Stimulated activated memory B cell treated with anti-CD40 and anti-IgM and Interleukin-4, amounts not matched to agents 10 μg/mL and 1 μg/mL and 100 μg/mL, for 72 hours (primary cell): ENCODE measurements at regions not wholly inside any gene's neighbourhood (a gene's known extent, or its start where the extent isn't known, plus 50 kb on each side); places are given as distances from the start of the nearest gene placed in this dataset.

Source experiments
- ATAC-seq: fragments of 150-1000 bp; cut with Tn5 transposase; 2 replicates; pipeline ENCODE4 v1.10.0; 2021
- H3K27ac Mint-ChIP-seq: one replicate; pipeline ENCODE4 v1.8.0; 2022; ENCODE audit warnings: mild to moderate bottlenecking, mixed read lengths
- H3K27me3 Mint-ChIP-seq: one replicate; pipeline ENCODE4 v1.8.0; 2022; ENCODE audit warnings: mixed read lengths
- H3K36me3 Mint-ChIP-seq: one replicate; pipeline ENCODE4 v1.8.0; 2022; ENCODE audit warnings: mixed read lengths
- H3K4me1 Mint-ChIP-seq: one replicate; pipeline ENCODE4 v1.8.0; 2022; ENCODE audit warnings: mixed read lengths
- H3K4me3 Mint-ChIP-seq: one replicate; pipeline ENCODE4 v1.8.0; 2022; ENCODE audit warnings: mild to moderate bottlenecking, moderate library complexity, mixed read lengths
- H3K9me3 Mint-ChIP-seq: one replicate; pipeline ENCODE4 v1.8.0; 2022; ENCODE audit warnings: mixed read lengths

- no peak overlapping the region for H3K27ac Mint-ChIP-seq
- H3K9me3 Mint-ChIP-seq: peaks cover 12% of the 10 kb centered on the region
- no peak for ATAC-seq
- H3K4me1 Mint-ChIP-seq: no peaks in the 10 kb centered on the region
- no peak overlapping the region for H3K4me3 Mint-ChIP-seq
- H3K36me3 Mint-ChIP-seq: no peaks in the 10 kb centered on the region
- peaks cover 7% of the 10 kb centered on the region for H3K27me3 Mint-ChIP-seq
Measured at GRCh38 chr7:45400680-45401079, 173.5 kb upstream of the ADCY1 start.

- Mint-ChIP-seq H3K27ac (no peak overlapping the region), H3K36me3 (no peaks in the 10 kb centered on the region), H3K4me1 (no peaks in the 10 kb centered on the region), H3K9me3 (peaks cover 9% of the 10 kb centered on the region), H3K4me3 (no peak overlapping the region), H3K27me3 (peaks cover 7% of the 10 kb centered on the region)
- no peak for ATAC-seq
Measured at GRCh38 chr7:45401155-45401554, 173.0 kb upstream of the ADCY1 start.

- no peak for ATAC-seq
- H3K4me1 Mint-ChIP-seq: no peaks in the 10 kb centered on the region
- peaks cover 7% of the 10 kb centered on the region for H3K27me3 Mint-ChIP-seq
- H3K9me3 Mint-ChIP-seq: peaks cover 8% of the 10 kb centered on the region
- no peak overlapping the region for H3K27ac Mint-ChIP-seq
- H3K4me3 Mint-ChIP-seq: no peak overlapping the region
- no peaks in the 10 kb centered on the region for H3K36me3 Mint-ChIP-seq
Measured at GRCh38 chr7:45401851-45402250, 172.3 kb upstream of the ADCY1 start.

- Mint-ChIP-seq H3K4me3 (no peak overlapping the region), H3K27me3 (peaks cover 7% of the 10 kb centered on the region), H3K9me3 (peaks cover 4% of the 10 kb centered on the region), H3K27ac (no peak overlapping the region), H3K36me3 (no peaks in the 10 kb centered on the region), H3K4me1 (no peaks in the 10 kb centered on the region)
- no peak for ATAC-seq
Measured at GRCh38 chr7:45402480-45403218, 171.5 kb upstream of the ADCY1 start.

GRCh38 chr7:45404622-45405021 is 169.5 kb upstream of the ADCY1 start:
- Mint-ChIP-seq H3K27me3 (peaks cover 8% of the 10 kb centered on the region), H3K27ac (no peak overlapping the region), H3K4me1 (no peaks in the 10 kb centered on the region), H3K36me3 (no peaks in the 10 kb centered on the region), H3K4me3 (no peak overlapping the region), H3K9me3 (peaks cover 4% of the 10 kb centered on the region)
- ATAC-seq: no peak

GRCh38 chr7:45407730-45408408 is 166.3 kb upstream of the ADCY1 start:
- Mint-ChIP-seq H3K9me3 (peaks cover 11% of the 10 kb centered on the region), H3K4me1 (no peaks in the 10 kb centered on the region), H3K36me3 (no peaks in the 10 kb centered on the region), H3K27me3 (peaks cover 8% of the 10 kb centered on the region), H3K4me3 (no peak overlapping the region), H3K27ac (no peak overlapping the region)
- ATAC-seq: no peak

GRCh38 chr7:45408409-45408737 is 165.8 kb upstream of the ADCY1 start:
- no peaks in the 10 kb centered on the region for H3K4me1 Mint-ChIP-seq
- peaks cover 8% of the 10 kb centered on the region for H3K27me3 Mint-ChIP-seq
- no peaks in the 10 kb centered on the region for H3K36me3 Mint-ChIP-seq
- H3K27ac Mint-ChIP-seq: no peak overlapping the region
- H3K4me3 Mint-ChIP-seq: no peak overlapping the region
- H3K9me3 Mint-ChIP-seq: peaks cover 11% of the 10 kb centered on the region
- ATAC-seq: no peak

GRCh38 chr7:45410893-45411292 is 163.3 kb upstream of the ADCY1 start:
- no peak overlapping the region for H3K4me3 Mint-ChIP-seq
- peaks cover 8% of the 10 kb centered on the region for H3K27me3 Mint-ChIP-seq
- H3K36me3 Mint-ChIP-seq: no peaks in the 10 kb centered on the region
- no peak overlapping the region for H3K27ac Mint-ChIP-seq
- no peak for ATAC-seq
- peaks cover 7% of the 10 kb centered on the region for H3K9me3 Mint-ChIP-seq
- H3K4me1 Mint-ChIP-seq: no peaks in the 10 kb centered on the region

- no peaks in the 10 kb centered on the region for H3K4me1 Mint-ChIP-seq
- no peaks in the 10 kb centered on the region for H3K36me3 Mint-ChIP-seq
- H3K27ac Mint-ChIP-seq: no peak overlapping the region
- H3K9me3 Mint-ChIP-seq: peaks cover 7% of the 10 kb centered on the region
- no peak overlapping the region for H3K4me3 Mint-ChIP-seq
- ATAC-seq: peak; percentile 29
- H3K27me3 Mint-ChIP-seq: peaks cover 8% of the 10 kb centered on the region
Measured at GRCh38 chr7:45413419-45413818, 160.7 kb upstream of the ADCY1 start.

- Mint-ChIP-seq H3K4me3 (no peak overlapping the region), H3K36me3 (no peaks in the 10 kb centered on the region), H3K27me3 (peaks cover 9% of the 10 kb centered on the region), H3K9me3 (peaks cover 7% of the 10 kb centered on the region), H3K4me1 (no peaks in the 10 kb centered on the region), H3K27ac (no peak overlapping the region)
- peak; percentile 42 for ATAC-seq
Measured at GRCh38 chr7:45414226-45414625, 159.9 kb upstream of the ADCY1 start.

- no peaks in the 10 kb centered on the region for H3K4me1 Mint-ChIP-seq
- H3K9me3 Mint-ChIP-seq: peaks cover 7% of the 10 kb centered on the region
- H3K27me3 Mint-ChIP-seq: peaks cover 9% of the 10 kb centered on the region
- ATAC-seq: no peak
- H3K27ac Mint-ChIP-seq: no peak overlapping the region
- no peaks in the 10 kb centered on the region for H3K36me3 Mint-ChIP-seq
- H3K4me3 Mint-ChIP-seq: no peak overlapping the region
Measured at GRCh38 chr7:45415265-45415664, 158.9 kb upstream of the ADCY1 start.

- Mint-ChIP-seq H3K4me1 (no peaks in the 10 kb centered on the region), H3K9me3 (peaks cover 4% of the 10 kb centered on the region), H3K36me3 (no peaks in the 10 kb centered on the region), H3K27me3 (peaks cover 9% of the 10 kb centered on the region), H3K4me3 (no peak overlapping the region), H3K27ac (no peak overlapping the region)
- no peak for ATAC-seq
Measured at GRCh38 chr7:45416846-45417245, 157.3 kb upstream of the ADCY1 start.

GRCh38 chr7:45417268-45417667 is 156.9 kb upstream of the ADCY1 start:
- Mint-ChIP-seq H3K9me3 (peaks cover 1% of the 10 kb centered on the region), H3K4me1 (no peaks in the 10 kb centered on the region), H3K27ac (no peak overlapping the region), H3K4me3 (no peak overlapping the region), H3K27me3 (peaks cover 12% of the 10 kb centered on the region), H3K36me3 (no peaks in the 10 kb centered on the region)
- no peak for ATAC-seq

GRCh38 chr7:45417735-45418134 is 156.4 kb upstream of the ADCY1 start:
- no peaks in the 10 kb centered on the region for H3K9me3 Mint-ChIP-seq
- no peak overlapping the region for H3K4me3 Mint-ChIP-seq
- peaks cover 17% of the 10 kb centered on the region for H3K27me3 Mint-ChIP-seq
- ATAC-seq: no peak
- no peak overlapping the region for H3K27ac Mint-ChIP-seq
- H3K36me3 Mint-ChIP-seq: no peaks in the 10 kb centered on the region
- H3K4me1 Mint-ChIP-seq: no peaks in the 10 kb centered on the region

GRCh38 chr7:45420843-45421495 is 153.2 kb upstream of the ADCY1 start:
- no peak for ATAC-seq
- no peaks in the 10 kb centered on the region for H3K9me3 Mint-ChIP-seq
- no peak overlapping the region for H3K4me3 Mint-ChIP-seq
- H3K4me1 Mint-ChIP-seq: no peaks in the 10 kb centered on the region
- H3K27ac Mint-ChIP-seq: no peak overlapping the region
- H3K36me3 Mint-ChIP-seq: no peaks in the 10 kb centered on the region
- H3K27me3 Mint-ChIP-seq: peaks cover 23% of the 10 kb centered on the region

GRCh38 chr7:45421806-45422205 is 152.4 kb upstream of the ADCY1 start:
- ATAC-seq: no peak
- H3K4me1 Mint-ChIP-seq: no peaks in the 10 kb centered on the region

More at GRCh38 chr7:45421806-45422205, 152.4 kb upstream of the ADCY1 start:
- H3K9me3 Mint-ChIP-seq: no peaks in the 10 kb centered on the region
- H3K4me3 Mint-ChIP-seq: no peak overlapping the region
- H3K27me3 Mint-ChIP-seq: peaks cover 32% of the 10 kb centered on the region
- no peak overlapping the region for H3K27ac Mint-ChIP-seq
- no peaks in the 10 kb centered on the region for H3K36me3 Mint-ChIP-seq
